ENCODE measurements at regions not wholly inside any gene's neighbourhood (a gene's known extent, or its start where the extent isn't known, plus 50 kb on each side); places are given as distances from the start of the nearest gene placed in this dataset.

DNA sequence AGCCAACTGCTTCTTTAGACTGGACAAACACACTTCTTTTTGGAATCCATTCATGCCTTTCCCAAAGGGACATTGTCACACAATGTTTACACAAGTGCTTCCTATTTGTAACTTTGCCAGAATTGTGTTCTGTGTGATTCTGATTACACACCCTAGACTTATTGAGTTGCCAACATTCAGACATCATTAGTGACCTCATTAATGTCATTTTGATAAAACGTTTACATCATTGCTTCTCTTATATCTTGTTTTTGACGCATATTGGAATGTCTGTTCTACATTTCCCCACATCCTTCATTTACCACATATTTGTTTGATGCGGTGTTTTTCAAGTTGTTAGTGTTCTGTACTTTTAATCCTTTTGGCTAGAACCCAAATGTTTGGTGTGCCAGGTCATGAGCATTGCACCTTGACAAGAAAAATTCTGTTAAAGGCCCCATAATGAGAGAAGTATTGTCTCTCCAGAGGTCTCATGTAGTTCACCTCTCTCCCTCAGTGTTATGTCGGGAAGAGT, 305.5 kb downstream of the AEBP2 start:
- CTCF ChIA-PET, result no interaction called here
- DNase-seq (ENCODE audit: low read depth, low spot score), result no peak
- no peak overlapping the region for H3K4me3 ChIP-seq (ENCODE audit: low read depth, low read length)

DNA sequence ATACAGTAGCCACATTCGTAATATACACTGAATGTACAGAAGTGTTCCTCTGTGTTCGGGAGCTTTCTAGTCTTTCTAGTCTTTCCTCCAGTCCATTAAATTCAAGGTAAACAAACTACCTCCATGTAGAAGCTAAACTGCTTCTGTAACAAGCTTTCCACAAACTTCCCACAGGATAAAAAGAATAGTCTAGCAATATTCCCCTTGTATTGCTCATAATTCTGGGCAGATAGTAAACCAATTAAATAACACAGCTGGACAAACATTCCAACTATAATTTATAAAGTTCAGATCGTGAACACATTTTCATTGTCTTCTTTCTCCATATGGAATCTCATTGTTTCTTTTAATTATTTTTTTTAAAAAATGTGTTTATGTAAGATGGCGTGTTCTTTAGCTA, 307.2 kb downstream of the AEBP2 start:
- CTCF ChIA-PET, result interaction anchor here (0.5 to 3.2 kb wide), 4 partner anchors 8 to 169 kb away, joined by 3 to 26 read pairs (median 10); no protein-coding TSS in a partner anchor

More for the DNA sequence above, 305.5 kb downstream of the AEBP2 start:
- POLR2A ChIA-PET, result no interaction called here
- TF ChIP-seq, protein P1, sequence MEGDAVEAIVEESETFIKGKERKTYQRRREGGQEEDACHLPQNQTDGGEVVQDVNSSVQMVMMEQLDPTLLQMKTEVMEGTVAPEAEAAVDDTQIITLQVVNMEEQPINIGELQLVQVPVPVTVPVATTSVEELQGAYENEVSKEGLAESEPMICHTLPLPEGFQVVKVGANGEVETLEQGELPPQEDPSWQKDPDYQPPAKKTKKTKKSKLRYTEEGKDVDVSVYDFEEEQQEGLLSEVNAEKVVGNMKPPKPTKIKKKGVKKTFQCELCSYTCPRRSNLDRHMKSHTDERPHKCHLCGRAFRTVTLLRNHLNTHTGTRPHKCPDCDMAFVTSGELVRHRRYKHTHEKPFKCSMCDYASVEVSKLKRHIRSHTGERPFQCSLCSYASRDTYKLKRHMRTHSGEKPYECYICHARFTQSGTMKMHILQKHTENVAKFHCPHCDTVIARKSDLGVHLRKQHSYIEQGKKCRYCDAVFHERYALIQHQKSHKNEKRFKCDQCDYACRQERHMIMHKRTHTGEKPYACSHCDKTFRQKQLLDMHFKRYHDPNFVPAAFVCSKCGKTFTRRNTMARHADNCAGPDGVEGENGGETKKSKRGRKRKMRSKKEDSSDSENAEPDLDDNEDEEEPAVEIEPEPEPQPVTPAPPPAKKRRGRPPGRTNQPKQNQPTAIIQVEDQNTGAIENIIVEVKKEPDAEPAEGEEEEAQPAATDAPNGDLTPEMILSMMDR (IDR thresholded peaks at IDR 0.05; ENCODE audit: insufficient read depth, low read length, missing control alignments), result no peak

DNA sequence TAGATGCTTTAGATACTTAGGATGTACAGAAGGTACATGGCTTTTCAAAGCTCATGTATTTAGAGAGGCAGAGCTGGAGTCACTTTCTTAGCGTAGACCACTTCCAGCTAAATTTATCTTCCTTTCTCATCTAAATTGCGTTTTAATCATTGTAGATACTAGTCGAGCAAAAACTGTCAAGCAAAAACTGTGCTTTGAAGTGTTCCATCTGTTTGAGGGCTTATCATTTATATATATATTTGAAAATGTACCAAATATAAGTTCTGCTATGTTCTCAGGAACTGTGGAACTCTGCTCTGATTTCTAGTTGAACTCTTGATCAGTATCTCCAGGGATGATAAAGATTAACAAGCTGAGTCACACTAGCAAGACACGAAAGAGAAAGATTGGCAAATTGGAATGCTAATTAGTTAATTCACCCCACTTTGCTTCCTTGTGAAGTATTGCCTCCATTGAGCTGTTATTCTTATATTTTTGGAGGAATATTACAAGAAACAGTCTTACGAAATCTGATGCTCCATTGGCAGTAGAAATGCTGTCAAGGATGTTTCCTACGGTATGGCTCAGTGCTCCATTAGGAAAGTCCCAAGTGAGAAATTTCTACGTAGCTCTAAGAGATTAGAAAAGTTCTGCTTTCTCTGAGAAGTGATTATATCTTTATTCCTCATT, 310.7 kb downstream of the AEBP2 start:
- ChIA-PET POLR2A (no interaction called here), CTCF (interaction anchor here (1.1 to 1.7 kb wide), 3 partner anchors 9 to 626 kb away, joined by 4 to 7 read pairs (median 5); no protein-coding TSS in a partner anchor)
- no peak overlapping the region for H3K4me3 ChIP-seq (ENCODE audit: low read depth, low read length)
- DNase-seq (ENCODE audit: low read depth, low spot score), result no peak
- TF ChIP-seq, protein P1 (IDR thresholded peaks at IDR 0.05; ENCODE audit: insufficient read depth, low read length, missing control alignments), result no peak

More for the DNA sequence above, 307.2 kb downstream of the AEBP2 start:
- no peak overlapping the region for H3K4me3 ChIP-seq (ENCODE audit: low read depth, low read length)
- POLR2A ChIA-PET, result no interaction called here
- no peak for DNase-seq (ENCODE audit: low read depth, low spot score)
- TF ChIP-seq, protein P1 (IDR thresholded peaks at IDR 0.05; ENCODE audit: insufficient read depth, low read length, missing control alignments), result no peak

DNA sequence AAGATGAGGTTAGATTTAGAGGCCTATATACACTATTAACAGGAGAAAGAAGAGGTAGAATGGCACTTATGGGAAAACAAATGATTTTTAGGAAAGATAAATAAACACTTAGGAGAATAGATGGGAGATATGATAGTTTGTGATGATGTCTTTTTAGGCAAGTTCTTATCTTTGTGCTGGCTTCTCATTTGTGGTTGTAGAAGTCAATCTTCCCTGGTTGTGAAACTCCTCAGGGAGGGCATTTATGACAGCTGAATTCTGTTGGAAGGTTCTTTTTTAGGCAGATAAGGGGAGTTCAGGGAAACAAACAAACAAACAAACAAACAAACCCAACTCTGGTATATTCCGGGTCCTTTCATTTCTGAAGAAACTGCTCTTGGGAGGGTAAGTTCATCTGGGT, 311.8 kb downstream of the AEBP2 start:
- ChIA-PET CTCF (interaction anchor here (1.0 to 1.7 kb wide), 3 partner anchors 11 to 625 kb away, joined by 3 to 7 read pairs (median 5); no protein-coding TSS in a partner anchor), POLR2A (no interaction called here)
- DNase-seq (ENCODE audit: low read depth, low spot score), result no peak
- TF ChIP-seq, protein P1 (IDR thresholded peaks at IDR 0.05; ENCODE audit: insufficient read depth, low read length, missing control alignments), result no peak
- H3K4me3 ChIP-seq (ENCODE audit: low read depth, low read length), result no peak overlapping the region

DNA sequence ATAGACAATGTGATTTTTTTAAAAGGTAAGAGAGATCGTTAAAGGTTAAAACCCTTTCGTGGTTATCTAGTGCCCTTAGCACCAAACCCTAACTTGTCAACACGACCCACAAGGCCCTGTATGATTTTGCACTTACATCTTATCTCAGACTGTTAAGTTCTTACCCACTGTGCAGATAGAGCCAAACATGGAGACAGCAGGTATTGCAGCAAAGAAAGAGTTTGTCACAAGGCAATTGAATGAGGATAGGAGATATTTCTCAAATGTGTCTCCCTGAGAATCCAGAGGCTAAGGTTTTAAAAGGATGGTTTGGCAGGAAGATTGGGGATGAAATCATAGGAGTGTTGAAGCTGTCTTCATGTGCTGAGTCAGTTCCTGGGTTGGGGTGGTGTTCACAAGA, 313.4 kb downstream of the AEBP2 start:
- TF ChIP-seq, protein P1 (IDR thresholded peaks at IDR 0.05; ENCODE audit: insufficient read depth, low read length, missing control alignments), result no peak
- ChIA-PET POLR2A (no interaction called here), CTCF (no interaction called here)
- no peak for DNase-seq (ENCODE audit: low read depth, low spot score)
- H3K4me3 ChIP-seq (ENCODE audit: low read depth, low read length), result no peak overlapping the region

DNA sequence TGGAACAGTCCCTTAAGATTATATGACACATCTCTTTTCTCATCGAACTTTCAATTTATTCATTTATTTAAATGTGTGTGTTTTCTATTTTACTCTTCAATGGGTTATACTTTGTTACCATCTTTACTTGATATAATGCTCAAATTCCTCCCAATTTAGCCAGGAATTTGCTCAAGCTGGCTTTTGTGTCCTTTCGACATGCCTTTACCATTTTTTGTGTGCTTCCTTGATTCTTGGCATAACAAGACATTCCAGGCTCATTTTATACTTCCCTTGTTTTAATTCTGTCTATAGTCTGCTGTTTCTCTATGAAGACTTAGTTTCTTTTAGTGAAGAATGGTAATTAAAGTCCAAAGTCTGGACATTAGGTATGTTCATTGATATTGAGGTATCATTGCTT, 315.8 kb downstream of the AEBP2 start:
- no peak for DNase-seq (ENCODE audit: low read depth, low spot score)
- H3K4me3 ChIP-seq (ENCODE audit: low read depth, low read length), result no peak overlapping the region
- CTCF ChIA-PET, result interaction anchor here (1.1 to 4.1 kb wide), 5 partner anchors 14 to 613 kb away, joined by 3 to 42 read pairs (median 5); partner anchors contain the start of gene PDE3A
- POLR2A ChIA-PET, result no interaction called here
- TF ChIP-seq, protein P1 (IDR thresholded peaks at IDR 0.05; ENCODE audit: insufficient read depth, low read length, missing control alignments), result no peak
